Erythroblast (primary cell): ENCODE measurements at regions not wholly inside any gene's neighbourhood (a gene's known extent, or its start where the extent isn't known, plus 50 kb on each side); places are given as distances from the start of the nearest gene placed in this dataset.
"Not testable (repeated sequence)": the region's sequence is repeated elsewhere in the genome, so short reads cannot be mapped to it uniquely, and the experiment has no call there.

Experiments used
- GATA1 ChIP-seq: IDR thresholded peaks from 2 replicates; pipeline ENCODE4 v1.6.1; 2011; ENCODE audit warnings: low read depth, mild to moderate bottlenecking, control low read depth, low read length, moderate library complexity
- POLR2A ChIP-seq: IDR thresholded peaks from 2 replicates; pipeline ENCODE4 v1.6.1; 2011; ENCODE audit warnings: mild to moderate bottlenecking, low read length

GRCh38 chr11:109064618-109065311 lies 357.2 kb upstream of the C11orf87 start:
- TF ChIP-seq POLR2A, GATA1: not testable (repeated sequence)
